AG09319 (cell line): ENCODE measurements at regions not wholly inside any gene's neighbourhood (a gene's known extent, or its start where the extent isn't known, plus 50 kb on each side); places are given as distances from the start of the nearest gene placed in this dataset.

Experiments
- DNase-seq: peaks from one replicate; pipeline ENCODE4 v3.0.0-alpha.2; 2010; ENCODE audit warnings: low read depth; ENCODE audit errors: extremely low read depth
- TF ChIP-seq, protein P1 (sequence below): IDR thresholded peaks from 2 replicates; pipeline ENCODE4 v1.5.1; 2011; ENCODE audit warnings: low read depth, mild to moderate bottlenecking, inconsistent platforms, low read length, moderate library complexity

DNA sequence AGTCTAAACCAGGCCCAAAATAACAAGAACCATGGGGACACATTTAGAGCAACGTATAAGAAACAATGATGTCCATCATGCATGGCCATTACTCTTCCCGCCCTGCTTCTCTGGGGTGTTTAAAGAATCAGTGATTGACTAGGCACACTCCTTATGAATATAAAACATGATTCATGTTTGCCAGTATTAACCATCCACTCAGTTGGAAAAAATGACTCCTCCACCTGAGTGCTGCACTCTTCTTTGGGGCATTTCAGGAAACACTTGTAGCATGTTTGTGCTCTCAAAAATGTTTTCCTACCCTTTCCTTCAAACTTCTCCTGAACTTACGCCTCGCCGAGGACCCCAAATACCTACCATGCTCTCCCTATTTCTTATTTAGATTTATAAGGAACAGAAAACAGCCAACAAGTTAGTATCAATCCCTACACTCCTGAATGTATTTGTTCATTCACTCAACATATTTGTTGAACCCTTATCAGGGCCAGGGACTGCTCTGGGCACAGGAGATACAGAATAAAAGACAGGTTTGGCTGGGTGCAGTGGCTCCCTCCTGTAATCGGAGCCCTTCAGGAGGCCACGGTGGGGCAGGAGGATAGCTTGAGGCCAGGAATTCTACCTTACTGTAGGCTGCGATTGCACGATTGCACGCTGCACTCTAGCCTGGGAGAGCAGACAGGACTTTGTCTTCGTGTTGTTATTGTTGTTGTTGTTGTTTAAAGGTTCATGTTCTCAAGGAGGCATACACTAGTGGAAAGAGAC, 137.0 kb downstream of the TMCO5A start:
- no peak for DNase-seq
- TF ChIP-seq, protein P1, sequence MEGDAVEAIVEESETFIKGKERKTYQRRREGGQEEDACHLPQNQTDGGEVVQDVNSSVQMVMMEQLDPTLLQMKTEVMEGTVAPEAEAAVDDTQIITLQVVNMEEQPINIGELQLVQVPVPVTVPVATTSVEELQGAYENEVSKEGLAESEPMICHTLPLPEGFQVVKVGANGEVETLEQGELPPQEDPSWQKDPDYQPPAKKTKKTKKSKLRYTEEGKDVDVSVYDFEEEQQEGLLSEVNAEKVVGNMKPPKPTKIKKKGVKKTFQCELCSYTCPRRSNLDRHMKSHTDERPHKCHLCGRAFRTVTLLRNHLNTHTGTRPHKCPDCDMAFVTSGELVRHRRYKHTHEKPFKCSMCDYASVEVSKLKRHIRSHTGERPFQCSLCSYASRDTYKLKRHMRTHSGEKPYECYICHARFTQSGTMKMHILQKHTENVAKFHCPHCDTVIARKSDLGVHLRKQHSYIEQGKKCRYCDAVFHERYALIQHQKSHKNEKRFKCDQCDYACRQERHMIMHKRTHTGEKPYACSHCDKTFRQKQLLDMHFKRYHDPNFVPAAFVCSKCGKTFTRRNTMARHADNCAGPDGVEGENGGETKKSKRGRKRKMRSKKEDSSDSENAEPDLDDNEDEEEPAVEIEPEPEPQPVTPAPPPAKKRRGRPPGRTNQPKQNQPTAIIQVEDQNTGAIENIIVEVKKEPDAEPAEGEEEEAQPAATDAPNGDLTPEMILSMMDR, result no peak

DNA sequence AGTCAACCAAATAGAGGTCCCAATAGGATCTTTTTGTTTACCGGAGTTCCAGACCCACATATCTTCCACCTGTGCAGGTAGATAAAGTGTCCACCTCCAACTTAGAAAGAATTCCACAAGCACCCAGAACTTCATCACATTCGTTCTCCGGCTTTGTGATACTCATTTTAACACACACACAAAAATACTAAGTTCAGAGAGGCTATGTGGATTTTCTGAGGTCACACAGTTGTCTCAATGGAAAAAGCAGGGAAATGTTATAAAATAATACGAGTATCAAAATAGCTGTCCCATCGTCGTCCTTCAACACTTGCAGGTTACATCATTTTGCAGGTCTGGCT, 137.5 kb downstream of the TMCO5A start:
- no peak for DNase-seq
- TF ChIP-seq, protein P1, result no peak

DNA sequence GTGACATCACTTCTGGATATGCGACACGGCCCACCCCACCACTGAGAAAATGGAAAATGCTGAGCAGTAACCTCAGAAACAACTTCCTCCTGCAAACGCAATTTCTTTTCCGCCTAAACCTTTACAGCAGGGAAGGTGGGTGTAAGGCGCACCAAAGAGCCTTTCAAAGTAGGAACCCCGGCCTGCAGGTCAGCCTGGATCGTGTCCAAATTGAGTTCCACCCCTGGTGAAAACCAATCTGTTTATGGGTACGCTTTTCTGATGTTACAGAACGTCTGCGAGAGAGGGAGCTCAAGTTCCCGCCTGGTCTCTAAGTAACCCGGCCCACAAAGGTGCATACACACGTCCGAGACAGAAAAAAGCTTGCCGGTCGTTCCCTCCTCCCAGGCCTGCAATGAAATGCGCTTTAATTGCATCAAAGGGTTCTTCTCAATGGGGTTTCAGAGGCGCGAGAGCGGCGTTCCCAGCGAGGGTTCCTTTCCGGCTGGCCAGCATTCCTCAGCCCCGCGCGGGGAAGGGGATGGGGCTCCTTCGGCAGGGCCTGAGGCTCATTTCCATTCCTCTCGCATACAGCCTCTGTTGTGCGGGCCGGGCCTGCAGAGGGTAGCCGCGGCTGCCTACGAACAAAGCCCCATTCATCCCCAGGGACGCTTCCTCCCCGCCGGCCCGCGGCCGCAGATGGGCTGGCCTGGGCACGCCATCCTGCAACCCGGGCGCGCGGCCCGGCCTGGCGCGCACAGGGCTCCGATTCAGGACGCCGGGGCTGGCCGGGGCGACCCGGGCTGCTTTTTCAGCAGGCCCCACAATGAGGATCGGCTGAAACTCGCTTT, 138.1 kb downstream of the TMCO5A start:
- TF ChIP-seq, protein P1, result peak; percentile 27
- peak; percentile 39 for DNase-seq

DNA sequence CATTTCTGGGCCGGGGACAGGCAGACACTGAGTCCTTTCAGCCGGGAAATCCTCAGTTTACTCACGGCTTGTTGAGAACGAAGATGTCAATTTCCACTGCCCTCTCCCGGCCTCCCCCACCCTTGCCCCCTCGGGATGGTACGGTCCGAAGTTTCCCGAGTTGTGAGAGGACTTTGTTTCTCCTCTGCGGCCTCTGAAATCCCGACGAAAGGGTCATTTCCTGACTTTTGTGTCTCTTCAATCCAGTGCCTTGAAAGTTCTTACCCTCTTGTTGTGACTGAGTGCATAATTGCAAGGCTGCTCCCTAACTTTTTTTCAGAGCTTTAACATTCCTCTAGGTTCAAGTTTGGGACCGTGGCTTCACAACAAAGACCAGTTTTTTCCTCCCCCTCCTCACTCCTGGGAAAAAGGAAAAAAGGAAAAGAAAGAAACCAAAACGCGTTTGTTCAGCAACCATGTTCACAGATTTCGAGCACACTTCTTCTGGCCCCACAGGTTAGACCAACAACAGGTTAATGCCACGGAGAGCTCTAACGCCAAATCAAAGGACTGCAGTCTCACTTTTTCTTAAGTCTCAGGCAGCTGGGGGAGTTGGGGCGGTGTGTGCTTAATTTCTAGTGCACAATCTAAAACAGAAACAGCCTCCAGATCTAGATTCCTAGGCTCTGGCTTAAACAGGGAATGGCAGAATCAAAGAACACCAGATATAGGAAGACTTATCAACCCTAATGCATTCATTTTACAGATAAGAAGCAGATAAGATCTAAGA, 138.9 kb downstream of the TMCO5A start:
- no peak for DNase-seq
- TF ChIP-seq, protein P1, result no peak

DNA sequence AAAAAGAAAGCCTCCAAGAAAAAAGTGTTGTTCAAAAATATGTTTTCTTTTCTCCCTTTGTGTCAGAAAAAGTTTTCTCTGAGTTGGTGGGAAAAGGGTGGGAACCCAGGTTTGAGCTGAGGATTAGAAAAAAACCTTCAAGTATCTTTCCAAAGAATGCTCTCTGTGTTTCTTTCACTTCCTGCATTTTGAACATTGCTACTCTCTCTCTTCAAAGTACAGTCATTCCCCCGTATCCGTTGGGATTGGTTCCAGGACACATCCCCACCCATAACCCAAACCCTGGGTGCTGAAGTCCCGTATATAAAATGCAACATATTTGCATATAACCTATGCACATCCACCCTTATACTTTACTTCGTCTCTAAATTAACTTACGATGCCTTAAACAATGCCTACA, 139.6 kb downstream of the TMCO5A start:
- DNase-seq, result no peak
- TF ChIP-seq, protein P1, result no peak

DNA sequence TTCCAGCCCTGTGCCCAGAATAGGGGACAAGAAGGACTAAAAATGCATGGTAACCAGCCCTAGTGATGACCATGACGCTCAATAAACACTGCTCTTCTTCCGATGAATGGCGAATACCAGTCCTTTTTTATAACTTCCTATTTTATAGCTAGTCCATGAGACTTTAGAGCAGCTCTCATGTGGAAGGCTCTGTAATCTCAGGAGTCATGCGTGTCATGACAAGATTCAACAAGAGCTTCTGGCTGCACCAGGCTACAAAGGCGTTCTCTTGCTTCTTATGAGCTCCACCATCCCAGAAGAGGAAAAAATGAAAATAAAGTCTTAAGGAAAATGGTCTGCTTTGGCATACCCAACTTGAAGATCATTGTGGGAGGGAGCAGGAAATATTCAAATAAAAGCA, 141.0 kb downstream of the TMCO5A start:
- TF ChIP-seq, protein P1, result no peak
- DNase-seq, result no peak
